Left kidney (tissue), 1 donor: ENCODE measurements at regions not wholly inside any gene's neighbourhood (a gene's known extent, or its start where the extent isn't known, plus 50 kb on each side); places are given as distances from the start of the nearest gene placed in this dataset.
"Not testable (repeated sequence)": the region's sequence is repeated elsewhere in the genome, so short reads cannot be mapped to it uniquely, and the experiment has no call there.

Experiments used
- DNase-seq: peaks from one replicate; pipeline ENCODE4 v3.0.0-alpha.2; 2013

- no peak for DNase-seq
Measured at GRCh38 chr3:10666621-10667020, 149.4 kb upstream of the SLC6A11 start.

GRCh38 chr3:10667269-10667668 lies 148.8 kb upstream of the SLC6A11 start:
- DNase-seq: no peak

- no peak for DNase-seq
Measured at GRCh38 chr3:10667901-10668476, 148.0 kb upstream of the SLC6A11 start.

- DNase-seq: no peak
Measured at GRCh38 chr3:10669490-10670048, 146.5 kb upstream of the SLC6A11 start.

GRCh38 chr3:10672422-10672821 lies 143.6 kb upstream of the SLC6A11 start:
- peak; percentile 58 for DNase-seq

- DNase-seq: no peak
Measured at GRCh38 chr3:10674578-10674977, 141.4 kb upstream of the SLC6A11 start.

GRCh38 chr3:10676905-10677304 lies 139.1 kb upstream of the SLC6A11 start:
- DNase-seq: no peak

- no peak for DNase-seq
Measured at GRCh38 chr3:10678796-10679376, 137.1 kb upstream of the SLC6A11 start.

- DNase-seq: no peak
Measured at GRCh38 chr3:10680796-10681195, 135.2 kb upstream of the SLC6A11 start.

GRCh38 chr3:10682692-10683091 lies 133.3 kb upstream of the SLC6A11 start:
- DNase-seq: no peak

GRCh38 chr3:10683106-10683505 lies 132.9 kb upstream of the SLC6A11 start:
- DNase-seq: no peak

GRCh38 chr3:10688126-10688525 lies 127.9 kb upstream of the SLC6A11 start:
- no peak for DNase-seq

GRCh38 chr3:10688548-10689172 lies 127.4 kb upstream of the SLC6A11 start:
- no peak for DNase-seq

DNA sequence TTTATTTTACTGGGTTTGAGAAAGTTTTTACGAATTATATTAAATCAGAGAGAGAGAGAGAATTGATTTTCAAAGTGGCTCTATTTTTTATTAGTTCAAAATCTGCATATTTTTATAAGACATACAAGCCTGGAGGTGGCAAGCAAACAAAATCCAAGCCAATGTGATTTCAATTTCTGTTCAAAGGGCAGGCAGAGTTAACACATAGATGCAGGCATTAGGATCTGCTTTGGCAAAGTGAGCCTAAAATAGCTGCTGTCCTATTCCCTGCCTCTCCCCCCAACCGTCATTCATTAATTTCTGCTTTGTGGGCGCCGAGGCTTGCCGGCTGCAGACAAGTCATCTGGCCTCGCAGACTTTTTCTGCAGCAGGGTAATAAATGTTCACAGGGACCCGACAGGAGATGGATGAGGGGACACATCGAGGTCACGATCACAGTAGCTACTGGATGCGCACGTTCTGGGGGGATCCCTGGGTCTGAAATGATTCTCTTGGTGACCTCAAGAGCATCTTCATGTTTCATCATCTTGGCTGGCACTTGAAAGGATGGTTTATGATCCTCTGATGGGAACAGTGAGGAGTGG lies 123.9 kb upstream of the SLC6A11 start:
- peak; percentile 21 for DNase-seq

- no peak for DNase-seq
Measured at GRCh38 chr3:10693457-10693856, 122.6 kb upstream of the SLC6A11 start.

- DNase-seq: no peak
Measured at GRCh38 chr3:10694179-10694578, 121.8 kb upstream of the SLC6A11 start.

DNA sequence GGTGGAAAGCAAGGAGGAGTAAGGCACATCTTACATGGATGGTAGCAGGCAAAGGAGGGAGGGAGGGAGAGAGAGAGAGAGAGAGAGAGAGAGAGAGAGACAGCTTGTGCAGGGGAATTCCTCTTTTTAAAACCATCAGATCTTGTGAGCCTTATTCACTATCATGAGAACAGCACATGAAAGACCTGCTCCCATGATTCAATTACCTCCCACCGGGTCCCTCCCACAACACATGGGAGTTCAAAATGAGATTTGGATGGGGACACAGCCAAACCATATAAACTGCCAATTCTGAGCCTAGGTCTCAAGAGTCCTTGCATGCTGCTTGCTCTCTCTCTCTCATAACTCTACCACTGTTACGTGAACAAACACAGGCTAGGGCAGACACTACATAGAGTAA lies 120.8 kb upstream of the SLC6A11 start:
- not testable (repeated sequence) for DNase-seq

DNA sequence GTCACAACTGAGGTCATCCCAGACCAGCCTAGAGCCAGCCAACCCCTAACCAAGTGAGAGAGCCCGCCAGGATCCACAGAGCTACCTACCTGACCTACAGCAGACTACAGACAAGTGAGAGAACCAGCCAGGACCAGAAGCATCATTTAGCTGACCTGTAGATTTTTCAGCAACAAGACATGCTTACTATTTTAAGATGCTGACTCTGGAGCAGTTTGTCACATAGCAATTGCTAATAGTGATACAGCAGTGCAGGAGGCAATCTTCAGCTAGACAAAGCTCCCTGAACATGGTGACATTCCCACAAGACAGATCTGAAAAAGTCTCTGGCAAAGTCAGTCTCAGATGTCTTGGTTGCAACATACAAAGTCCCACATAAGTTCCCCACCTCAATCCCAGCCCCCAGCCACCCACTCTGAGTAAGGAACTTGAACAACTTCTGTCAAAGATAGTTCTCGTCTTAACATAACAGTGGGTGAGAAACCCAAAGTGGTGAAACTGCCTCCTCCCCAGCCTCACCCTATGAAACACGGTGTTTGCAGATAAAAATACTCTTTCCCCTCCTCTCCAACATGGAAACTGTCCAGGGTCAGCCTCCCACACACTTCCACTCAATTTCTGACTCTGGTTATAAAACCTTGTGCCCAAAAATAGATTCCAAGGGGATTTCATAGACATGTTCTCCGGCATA lies 120.3 kb upstream of the SLC6A11 start:
- DNase-seq: no peak

DNA sequence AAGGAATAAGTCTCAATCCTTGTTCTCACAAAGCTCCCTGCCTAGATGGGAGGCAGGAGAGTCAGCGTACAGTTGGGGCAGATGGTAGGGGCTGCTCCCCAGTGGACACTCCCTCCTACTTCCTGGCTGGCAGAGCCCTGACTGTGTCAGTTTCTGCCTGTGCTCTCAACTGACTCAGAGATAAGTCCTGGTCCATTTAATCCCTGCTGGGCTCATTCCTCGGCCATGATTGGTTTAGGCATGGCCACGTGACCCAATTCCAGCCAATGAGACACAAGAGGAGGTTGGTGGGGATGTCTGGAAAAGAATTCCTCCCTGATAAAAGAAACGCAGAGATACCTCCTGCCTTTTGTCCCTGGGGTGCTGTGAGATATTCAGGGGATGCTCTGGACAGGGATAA lies 118.1 kb upstream of the SLC6A11 start:
- DNase-seq: no peak

DNA sequence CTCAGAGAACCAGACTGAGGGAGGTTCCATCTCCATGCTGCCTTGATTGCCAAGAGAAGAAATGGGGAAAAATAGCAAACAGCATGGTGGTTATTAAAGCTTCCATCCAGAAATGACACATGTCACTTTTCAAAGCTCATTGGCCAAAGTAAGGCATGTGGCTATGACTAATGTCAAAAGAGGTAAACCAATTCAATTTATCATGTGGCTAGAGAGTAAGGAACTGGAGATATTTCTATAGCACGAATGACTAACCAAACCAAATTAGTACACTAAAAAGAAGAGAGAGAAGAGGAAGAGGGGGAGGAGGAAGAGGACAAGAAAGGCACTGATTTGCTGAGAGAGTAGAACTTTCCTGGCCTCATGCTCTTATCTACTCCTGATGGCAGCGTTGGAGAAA lies 115.2 kb upstream of the SLC6A11 start:
- no peak for DNase-seq

- DNase-seq: peak; percentile 42
Measured at GRCh38 chr3:10702961-10703740, 112.9 kb upstream of the SLC6A11 start.

DNA sequence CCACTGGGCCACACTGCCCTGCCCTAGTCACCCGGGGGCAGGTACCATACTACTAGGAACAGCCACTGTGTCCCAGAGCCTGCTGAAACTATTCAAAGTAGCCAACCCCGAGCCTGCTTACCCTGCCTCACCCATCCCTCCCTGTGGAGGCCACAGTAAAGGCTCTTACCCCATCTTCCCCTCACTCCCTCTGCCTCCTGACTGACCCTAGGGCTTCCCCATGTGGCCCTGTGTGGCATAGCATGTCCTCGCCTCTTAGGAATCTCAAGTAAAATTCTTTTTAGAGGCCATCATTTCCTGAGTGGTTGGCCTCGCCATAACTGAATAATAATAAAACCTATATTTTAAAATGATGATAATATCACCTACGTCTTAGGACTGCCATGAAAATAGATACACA lies 112.2 kb upstream of the SLC6A11 start:
- no peak for DNase-seq
